SK-N-SH (cell line): ENCODE measurements at regions not wholly inside any gene's neighbourhood (a gene's known extent, or its start where the extent isn't known, plus 50 kb on each side); places are given as distances from the start of the nearest gene placed in this dataset.
"Not testable (repeated sequence)": the region's sequence is repeated elsewhere in the genome, so short reads cannot be mapped to it uniquely, and the experiment has no call there.

Source experiments
- CTCF ChIA-PET: fragments of 300-600, 350-600 bp; formaldehyde crosslinking; extraction: SDS; loops from one replicate; lab custom pipeline; 2021; lab: Yijun Ruan, JAX
- POLR2A ChIA-PET: fragments of 350-600 bp; sonication (Branson Sonifier 250); formaldehyde crosslinking; extraction: SDS; loops from one replicate; lab custom pipeline; 2020; ENCODE audit warnings: antibody characterized with exemption, inconsistent platforms; lab: Yijun Ruan, JAX
- DNase-seq: peaks from one replicate; pipeline ENCODE4 v3.0.0; 2012
- H2AFZ ChIP-seq: fragments of 200-600 bp; sonication (generic); 2 replicates; pipeline ENCODE4 v1.8.1; 2016; ENCODE audit warnings: antibody characterized with exemption, mild to moderate bottlenecking, low read depth
- H3F3A ChIP-seq: fragments of 200-600 bp; sonication (generic); replicated peaks from 2 replicates; pipeline ENCODE3; 2016; ENCODE audit warnings: antibody characterized with exemption, mild to moderate bottlenecking; ENCODE audit not compliant: insufficient read depth
- H3K27ac ChIP-seq, 2 experiments: fragments of 200-500 bp in 1 of 2; fragments of 200-600 bp in 1 of 2; sonication (Bioruptor generic) in 1 of 2; sonication (generic), shearing (Covaris generic) in 1 of 2; 2 replicates each; pipeline versions ENCODE4 v1.5.1 to v1.6.1; 2014 to 2016; ENCODE audit warnings: low read depth in 2 of 2, inconsistent platforms in 1 of 2, low read length in 1 of 2, mild to moderate bottlenecking in 1 of 2, mixed read lengths in 1 of 2
- H3K27me3 ChIP-seq: fragments of 200-600 bp; sonication (generic), shearing (Covaris generic); 2 replicates; pipeline ENCODE4 v1.6.1; 2016; ENCODE audit warnings: mixed run types; ENCODE audit not compliant: insufficient read depth
- H3K36me3 ChIP-seq, 2 experiments: fragments of 200-500 bp in 1 of 2; fragments of 200-600 bp in 1 of 2; sonication (Bioruptor generic) in 1 of 2; sonication (generic) in 1 of 2; replicated peaks in 1 of 2; 2 replicates each; pipeline versions ENCODE3 to v1.5.1; 2014 to 2016; ENCODE audit warnings: low read length in 1 of 2, mild to moderate bottlenecking in 1 of 2; ENCODE audit not compliant: insufficient read depth in 2 of 2, control insufficient read depth in 1 of 2
- H3K4me1 ChIP-seq, 2 experiments: fragments of 200-500 bp in 1 of 2; fragments of 200-600 bp in 1 of 2; sonication (Bioruptor generic) in 1 of 2; sonication (generic), shearing (Covaris generic) in 1 of 2; 2 replicates each; pipeline versions ENCODE4 v1.5.1 to v1.6.1; 2014 to 2016; ENCODE audit warnings: low read depth in 1 of 2, low read length in 1 of 2, mixed run types in 1 of 2; ENCODE audit not compliant: insufficient read depth in 2 of 2, control insufficient read depth in 1 of 2
- H3K4me2 ChIP-seq: fragments of 200-600 bp; sonication (generic), shearing (Covaris generic); 2 replicates; pipeline ENCODE4 v1.6.1; 2017; ENCODE audit warnings: mixed run types
- H3K4me3 ChIP-seq, 2 experiments: fragments of 200-500 bp in 1 of 2; fragments of 200-600 bp in 1 of 2; sonication (Bioruptor generic) in 1 of 2; sonication (generic), shearing (Covaris generic) in 1 of 2; 2 replicates each; pipeline versions ENCODE4 v1.5.1 to v1.8.1; 2014 to 2016; ENCODE audit warnings: low read depth in 2 of 2, inconsistent platforms in 1 of 2, low read length in 1 of 2, mild to moderate bottlenecking in 1 of 2, mixed read lengths in 1 of 2, moderate library complexity in 1 of 2
- H3K79me2 ChIP-seq: fragments of 200-600 bp; sonication (generic); 2 replicates; pipeline ENCODE4 v1.8.1; 2017; ENCODE audit warnings: mild to moderate bottlenecking; ENCODE audit not compliant: insufficient read depth
- H3K9ac ChIP-seq: fragments of 200-600 bp; sonication (generic); 2 replicates; pipeline ENCODE4 v1.6.1; 2017; ENCODE audit warnings: mixed run types
- H3K9me2 ChIP-seq: fragments of 200-600 bp; sonication (generic); 2 replicates; pipeline ENCODE4 v1.6.1; 2017; ENCODE audit warnings: mixed run types
- H3K9me3 ChIP-seq: fragments of 200-600 bp; sonication (generic); 2 replicates; pipeline ENCODE4 v1.6.1; 2017; ENCODE audit warnings: mixed run types, mild to moderate bottlenecking, moderate library complexity
- H4K20me1 ChIP-seq: fragments of 200-600 bp; sonication (generic); 2 replicates; pipeline ENCODE4 v1.6.1; 2017; ENCODE audit warnings: mild to moderate bottlenecking, mixed run types; ENCODE audit not compliant: insufficient read depth
- CTCF ChIP-seq: fragments of 200-600 bp; sonication (generic); IDR thresholded peaks from 2 replicates; pipeline ENCODE4 v1.6.1; 2017; ENCODE audit warnings: antibody characterized with exemption, mild to moderate bottlenecking, moderate library complexity
- ELF1 ChIP-seq: IDR thresholded peaks from 2 replicates; pipeline ENCODE4 v1.4.0; 2012
- EP300 ChIP-seq, 2 experiments: IDR thresholded peaks; 2 replicates each; pipeline versions ENCODE4 v1.4.0 to v1.6.1; 2012; ENCODE audit warnings: borderline replicate concordance in 1 of 2, low read depth in 1 of 2, low read length in 1 of 2
- EZH2phosphoT487 ChIP-seq: fragments of 200-600 bp; sonication (generic); IDR thresholded peaks from 2 replicates; pipeline ENCODE4 v1.6.1; 2017; ENCODE audit warnings: low read depth, mixed run types, mild to moderate bottlenecking, antibody characterized with exemption, moderate library complexity, borderline replicate concordance
- FOXJ3 ChIP-seq: sonication (generic); formaldehyde crosslinking; IDR thresholded peaks from 2 replicates; pipeline ENCODE4 v1.5.1; 2020; ENCODE audit warnings: mild to moderate bottlenecking, missing genetic modification reagents
- GABPA ChIP-seq: IDR thresholded peaks from 2 replicates; pipeline ENCODE4 v1.4.0; 2012; ENCODE audit warnings: low read depth, mild to moderate bottlenecking
- NFIC ChIP-seq: IDR thresholded peaks from 2 replicates; pipeline ENCODE4 v1.4.0; 2012; ENCODE audit warnings: borderline replicate concordance
- REST ChIP-seq: IDR thresholded peaks from 2 replicates; pipeline ENCODE4 v1.6.1; 2012; ENCODE audit warnings: mild to moderate bottlenecking, low read depth, low read length, moderate library complexity
- RFX5 ChIP-seq: IDR thresholded peaks from 2 replicates; pipeline ENCODE4 v1.6.1; 2012; ENCODE audit warnings: mild to moderate bottlenecking, improper control_type of control experiment, low read length
- SIN3A ChIP-seq: IDR thresholded peaks from 2 replicates; pipeline ENCODE4 v1.6.1; 2012; ENCODE audit warnings: low read depth, mild to moderate bottlenecking, low read length, moderate library complexity, borderline replicate concordance
- TAF1 ChIP-seq: IDR thresholded peaks from 2 replicates; pipeline ENCODE4 v1.6.1; 2012; ENCODE audit warnings: low read depth, mild to moderate bottlenecking, low read length, moderate library complexity, borderline replicate concordance
- TEAD4 ChIP-seq: IDR thresholded peaks from 2 replicates; pipeline ENCODE4 v1.4.0; 2012; ENCODE audit warnings: mild to moderate bottlenecking, borderline replicate concordance; ENCODE audit not compliant: insufficient read depth
- WGBS: methylation state at CpG from one replicate; pipeline ENCODE4 v1.1.6; 2017; ENCODE audit warnings: low lambda C conversion rate; 5-methylcytosine and 5-hydroxymethylcytosine counted together

GRCh38 chr3:87792198-87792533 is 266.6 kb downstream of the CGGBP1 start:
- no peaks in the 10 kb centered on the region for H3K79me2 ChIP-seq
- CTCF ChIA-PET, result no interaction called here
- POLR2A ChIA-PET, result no interaction called here
- no peak overlapping the region for H2AFZ ChIP-seq
- no peak overlapping the region for H3K9ac ChIP-seq
- 0 out of 2 replicates have a peak, but pooled peaks have one; percentile 42 for TF ChIP-seq EZH2phosphoT487
- no peak for TF ChIP-seq RFX5
- H3K27me3 ChIP-seq, result peaks cover 31% of the 10 kb centered on the region
- H3K9me2 ChIP-seq, result no peaks in the 10 kb centered on the region
- H4K20me1 ChIP-seq, result no peaks in the 10 kb centered on the region
- WGBS, result 9% methylated on average over 10 of the region's 10 CpGs
- H3K4me2 ChIP-seq, result 0 out of 2 replicates have a peak overlapping the region, but pooled peaks have one; percentile 57
- H3K9me3 ChIP-seq, result no peaks in the 10 kb centered on the region
- H3F3A ChIP-seq, result no peaks in the 10 kb centered on the region
- H3K36me3 ChIP-seq, result no peaks in the 10 kb centered on the region
- DNase-seq, result no peak
- H3K27ac ChIP-seq, result no peak overlapping the region
- no peak overlapping the region for H3K4me3 ChIP-seq
- H3K4me1 ChIP-seq, result no peaks in the 10 kb centered on the region

- 44% methylated on average over 9 of the region's 9 CpGs for WGBS
- ChIA-PET CTCF (interaction anchor here (0.6 kb wide), 1 partner anchor 18 kb away, joined by 3 read pairs; no protein-coding TSS in a partner anchor), POLR2A (no interaction called here)
- no peak overlapping the region for H2AFZ ChIP-seq
- H3K79me2 ChIP-seq, result no peaks in the 10 kb centered on the region
- H3F3A ChIP-seq, result no peaks in the 10 kb centered on the region
- peaks cover 31% of the 10 kb centered on the region for H3K27me3 ChIP-seq
- no peaks in the 10 kb centered on the region for H3K4me1 ChIP-seq
- H3K9ac ChIP-seq, result no peak overlapping the region
- no peak for TF ChIP-seq NFIC
- TF ChIP-seq CTCF, result no peak
- TF ChIP-seq GABPA, result no peak
- no peak for TF ChIP-seq TEAD4
- no peak for TF ChIP-seq FOXJ3 (CRISPR knock-in tag)
- no peak for TF ChIP-seq REST
- no peak for TF ChIP-seq ELF1
- no peak for TF ChIP-seq EP300 (IDR thresholded peaks at IDR 0.05; ENCODE audit: borderline replicate concordance in 1 of 2, low read depth in 1 of 2, low read length in 1 of 2)
- TF ChIP-seq EZH2phosphoT487, result no peak
- no peak for TF ChIP-seq TAF1
- no peak for TF ChIP-seq SIN3A
- no peaks in the 10 kb centered on the region for H3K9me2 ChIP-seq
- no peak overlapping the region for H3K27ac ChIP-seq
- no peaks in the 10 kb centered on the region for H4K20me1 ChIP-seq
- H3K4me3 ChIP-seq, result no peak overlapping the region
- no peak for DNase-seq
- H3K9me3 ChIP-seq, result no peaks in the 10 kb centered on the region
- H3K4me2 ChIP-seq, result no peak overlapping the region
- H3K36me3 ChIP-seq, result no peaks in the 10 kb centered on the region
Measured at GRCh38 chr3:87791248-87792027, 267.4 kb downstream of the CGGBP1 start.

GRCh38 chr3:87789049-87789448 is 269.8 kb downstream of the CGGBP1 start:
- H2AFZ ChIP-seq, H3K4me3 ChIP-seq, H3K79me2 ChIP-seq, H3K9ac ChIP-seq, H3F3A ChIP-seq, DNase-seq, H4K20me1 ChIP-seq, H3K27ac ChIP-seq, H3K9me2 ChIP-seq, H3K9me3 ChIP-seq, H3K36me3 ChIP-seq, POLR2A ChIA-PET, CTCF ChIA-PET, H3K4me1 ChIP-seq, H3K4me2 ChIP-seq: not testable (repeated sequence)
- peaks cover 21% of the 10 kb centered on the region for H3K27me3 ChIP-seq
- WGBS, result 15% methylated on average over 3 of the region's 3 CpGs
